M059J (cell line): ENCODE measurements at regions not wholly inside any gene's neighbourhood (a gene's known extent, or its start where the extent isn't known, plus 50 kb on each side); places are given as distances from the start of the nearest gene placed in this dataset.

Experiments
- DNase-seq: peaks from one replicate; pipeline ENCODE4 v3.0.0-alpha.2; 2012; ENCODE audit warnings: low read depth

DNA sequence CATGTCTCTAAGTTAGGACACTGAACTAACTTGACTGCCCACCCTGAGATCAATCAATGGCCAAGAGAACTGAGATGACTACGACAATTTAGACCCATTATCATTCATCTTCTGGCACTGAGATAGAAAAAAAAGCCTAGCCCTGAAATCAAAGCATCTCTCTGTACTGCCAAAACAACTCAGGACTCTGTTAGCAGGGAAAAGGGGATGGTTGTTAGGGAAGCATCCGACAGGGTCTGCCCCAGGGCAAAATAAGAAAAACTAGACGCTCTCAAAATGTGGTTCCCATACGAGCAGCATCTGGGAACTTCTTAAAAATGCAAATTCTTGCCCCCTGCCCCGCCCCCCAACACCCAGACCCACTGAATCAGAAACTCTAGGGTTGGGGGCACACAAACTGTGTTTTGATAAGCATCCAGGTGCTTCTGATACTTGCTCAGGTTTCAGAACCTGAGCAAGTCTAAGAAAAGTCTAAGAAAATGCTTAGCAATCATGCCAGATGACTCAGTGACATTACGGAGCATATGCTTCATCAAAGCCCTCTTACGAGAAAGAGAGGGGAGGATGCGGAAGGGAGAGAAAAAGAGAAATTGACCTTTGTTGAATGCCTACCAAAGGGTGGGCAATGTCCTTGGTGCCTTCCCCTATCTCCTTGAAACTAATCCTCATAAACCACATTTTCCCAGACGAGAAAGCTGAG lies 172.8 kb upstream of the HES1 start:
- DNase-seq, result peak; percentile 54

GRCh38 chr3:193963808-193964516 lies 172.0 kb upstream of the HES1 start:
- no peak for DNase-seq

DNA sequence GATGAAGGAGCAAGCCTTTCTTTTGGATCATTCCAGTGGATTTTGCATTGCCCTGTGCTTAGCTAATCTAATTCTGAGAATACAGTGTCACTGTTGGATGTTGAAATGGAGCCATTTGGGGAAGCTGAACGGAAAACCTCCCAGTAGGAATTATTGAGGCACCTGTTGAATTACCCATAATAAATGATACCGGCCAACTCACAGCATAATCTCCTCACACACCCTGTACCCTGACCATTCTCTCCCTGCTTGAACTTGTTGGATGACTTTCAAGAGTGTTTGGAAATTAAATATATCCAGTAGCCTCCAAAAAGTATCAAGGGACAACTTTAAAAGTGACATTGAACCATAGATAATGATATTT lies 171.4 kb upstream of the HES1 start:
- no peak for DNase-seq

- DNase-seq, result no peak
These were observed 167.5 kb upstream of the HES1 start for GRCh38 chr3:193968380-193968974.

DNA sequence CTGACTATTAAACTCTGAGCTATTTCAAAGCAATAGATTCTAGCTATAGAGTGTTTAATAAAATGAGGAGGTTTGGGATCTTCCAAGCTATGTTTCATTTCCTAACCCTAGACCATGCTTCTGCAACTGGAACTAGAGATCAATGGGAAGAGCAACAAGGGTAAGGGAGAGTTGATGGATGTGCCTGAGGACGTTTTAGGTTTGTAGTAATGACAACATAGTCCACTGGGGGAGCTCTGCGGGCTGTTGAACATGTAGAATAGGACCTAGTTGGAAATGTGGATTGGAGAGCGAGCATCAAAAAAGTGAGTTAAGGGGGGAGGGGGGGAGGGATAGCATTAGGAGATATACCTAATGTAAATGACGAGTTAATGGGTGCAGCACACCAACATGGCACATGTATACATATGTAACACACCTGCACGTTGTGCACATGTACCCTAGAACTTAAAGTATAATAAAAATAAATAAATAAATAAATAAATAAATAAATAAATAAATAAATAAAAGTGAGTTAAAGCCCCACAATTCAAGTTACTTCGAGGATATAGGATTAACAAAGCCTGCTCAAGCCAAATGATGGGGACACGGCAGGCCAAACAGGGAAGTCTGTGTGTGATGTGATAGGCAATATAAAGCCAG lies 165.7 kb upstream of the HES1 start:
- peak; percentile 60 for DNase-seq

GRCh38 chr3:193970773-193971206 lies 165.2 kb upstream of the HES1 start:
- DNase-seq, result peak; percentile 44

DNA sequence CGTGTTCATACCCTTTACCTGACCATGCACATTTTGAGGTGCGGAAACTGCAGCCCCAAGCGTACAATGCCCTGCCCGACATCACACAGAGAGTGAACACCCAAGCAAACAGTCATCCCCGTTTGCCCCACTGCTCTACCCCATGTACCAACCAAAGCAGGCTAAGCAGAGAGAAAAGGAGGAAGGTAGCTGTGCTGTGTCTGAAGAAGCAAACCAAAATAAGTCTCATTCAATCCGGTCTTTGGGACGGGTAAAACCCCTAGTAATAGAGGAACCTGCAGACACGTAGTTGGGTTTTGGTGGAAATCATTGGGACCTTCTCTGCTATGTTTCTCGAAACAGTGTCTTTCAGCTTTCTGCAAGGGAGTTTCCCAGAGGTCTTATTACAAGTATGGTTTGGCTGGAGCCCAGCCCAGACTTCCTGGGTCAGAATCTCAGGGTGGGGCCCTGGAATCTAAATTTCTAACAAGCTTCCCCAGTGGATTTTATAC lies 164.6 kb upstream of the HES1 start:
- DNase-seq, result peak; percentile 74

DNA sequence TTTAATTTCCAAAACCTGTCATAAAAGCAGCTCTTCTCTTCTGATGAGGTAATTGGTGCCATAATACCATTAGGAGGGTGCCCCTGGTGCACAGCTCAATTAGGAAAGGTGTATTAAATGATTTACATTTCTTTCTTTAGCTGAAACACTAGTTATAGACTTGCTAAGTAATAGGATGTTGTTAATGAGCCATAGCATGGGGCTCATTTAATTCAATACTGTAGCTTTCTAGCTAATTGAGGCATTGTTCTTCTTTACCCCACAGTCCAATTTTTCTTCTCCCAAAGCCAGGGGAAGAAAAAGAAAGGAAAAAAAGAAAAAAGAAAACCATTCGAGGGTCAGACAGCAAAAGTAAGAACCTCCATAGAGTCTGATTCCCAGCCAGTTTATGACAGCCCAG lies 164.0 kb upstream of the HES1 start:
- no peak for DNase-seq

- DNase-seq, result peak; percentile 76
These were observed 163.1 kb upstream of the HES1 start for GRCh38 chr3:193972832-193973231.

GRCh38 chr3:193974191-193974652 lies 161.7 kb upstream of the HES1 start:
- peak; percentile 89 for DNase-seq

DNA sequence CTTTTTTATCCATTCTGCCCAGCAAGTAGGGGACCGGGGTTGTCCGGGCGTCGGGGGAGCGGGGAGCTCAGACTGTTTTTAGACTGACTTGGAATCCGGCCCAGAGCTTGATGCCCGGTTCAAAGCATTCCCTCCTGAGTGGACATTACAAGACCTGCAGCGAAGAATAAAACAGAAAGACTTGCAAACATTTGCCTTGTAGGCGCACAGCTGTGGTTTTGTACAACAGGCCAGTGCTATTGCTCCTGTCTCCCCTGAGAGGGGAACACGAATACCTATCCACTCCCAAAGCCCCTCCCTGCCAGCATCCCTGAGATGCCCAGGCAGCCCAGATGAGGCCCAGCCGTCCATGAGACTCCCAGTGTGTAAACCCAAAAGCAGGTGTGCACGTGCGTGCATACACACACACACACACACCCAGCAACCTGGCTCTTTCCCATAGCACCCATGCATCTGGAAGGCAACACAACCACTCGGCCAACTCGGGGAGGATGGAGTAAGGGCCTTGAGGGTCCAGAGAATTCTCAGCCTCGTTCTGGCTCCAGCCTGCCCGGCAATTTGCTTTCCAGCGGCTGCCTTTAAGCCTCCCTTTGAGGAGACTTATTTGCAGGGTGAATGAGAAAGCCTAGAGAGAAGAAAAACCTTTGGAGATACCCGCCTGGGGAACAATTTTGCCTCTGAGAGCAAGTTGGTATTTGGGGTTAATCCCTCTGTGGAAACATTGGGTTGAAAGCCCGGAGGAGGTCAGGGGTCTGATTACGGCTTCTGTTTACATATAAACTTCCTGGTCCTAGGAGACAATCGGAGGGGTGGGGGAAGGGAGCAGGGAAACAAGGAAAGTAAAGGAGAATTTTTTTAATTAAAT lies 161.0 kb upstream of the HES1 start:
- peak; percentile 56 for DNase-seq

- DNase-seq, result no peak
These were observed 158.3 kb upstream of the HES1 start for GRCh38 chr3:193977622-193978021.

DNA sequence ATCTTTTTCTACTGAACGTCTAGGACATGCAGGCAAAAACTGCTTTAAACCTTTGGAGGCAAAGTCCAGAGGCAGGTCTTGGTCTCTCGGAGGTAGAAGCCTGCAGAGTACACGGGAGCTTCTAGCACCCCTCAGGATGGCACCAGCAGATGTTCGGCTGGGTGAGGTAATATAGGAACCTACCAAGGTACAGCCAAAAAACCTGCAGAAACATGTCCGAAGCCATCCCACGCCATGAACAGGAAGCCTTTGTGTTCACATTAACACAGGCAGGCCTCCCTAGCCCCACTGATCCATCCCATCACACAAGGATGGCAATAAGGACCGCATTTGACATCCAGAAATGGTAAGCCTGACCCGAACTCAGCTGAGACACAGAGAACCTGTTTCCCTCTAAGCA lies 157.9 kb upstream of the HES1 start:
- no peak for DNase-seq

DNA sequence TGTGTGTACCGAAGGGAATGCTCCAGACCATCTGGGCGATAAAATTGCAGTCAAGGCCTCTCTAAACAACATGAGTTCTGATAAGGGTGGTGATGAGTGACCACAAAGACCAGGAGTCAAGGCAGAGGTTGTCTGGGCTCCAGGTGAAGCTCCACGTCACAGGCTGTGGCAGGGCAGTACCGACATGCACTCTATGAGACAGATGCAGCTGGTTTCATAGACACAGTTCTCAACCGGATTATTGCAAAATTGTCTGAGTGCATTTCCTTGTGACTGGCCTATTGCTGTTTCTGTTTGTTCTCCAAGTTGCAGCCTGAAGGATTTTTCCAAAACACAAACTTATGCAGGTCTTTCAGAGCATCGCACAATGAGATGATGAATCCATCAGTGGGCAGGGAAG lies 157.5 kb upstream of the HES1 start:
- DNase-seq, result no peak

DNA sequence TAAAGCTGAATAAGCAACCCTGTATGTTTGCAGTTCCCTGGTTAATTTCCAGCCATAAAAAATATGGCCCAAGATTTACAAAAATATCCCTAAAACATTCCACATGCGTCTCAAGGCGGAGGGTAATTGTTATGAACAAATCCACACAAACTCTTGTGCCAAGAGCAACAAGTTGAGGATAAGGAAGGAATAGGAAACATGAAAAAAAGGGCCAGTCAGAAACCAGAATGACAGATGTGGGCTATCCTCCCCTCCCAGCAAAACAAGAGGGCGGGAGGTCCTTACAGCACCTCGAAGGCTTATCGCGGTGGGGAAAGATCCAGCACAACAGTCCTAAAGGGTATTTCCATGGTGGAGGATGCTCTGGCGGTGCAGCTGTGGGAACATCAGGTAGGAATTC lies 155.6 kb upstream of the HES1 start:
- DNase-seq, result no peak

DNA sequence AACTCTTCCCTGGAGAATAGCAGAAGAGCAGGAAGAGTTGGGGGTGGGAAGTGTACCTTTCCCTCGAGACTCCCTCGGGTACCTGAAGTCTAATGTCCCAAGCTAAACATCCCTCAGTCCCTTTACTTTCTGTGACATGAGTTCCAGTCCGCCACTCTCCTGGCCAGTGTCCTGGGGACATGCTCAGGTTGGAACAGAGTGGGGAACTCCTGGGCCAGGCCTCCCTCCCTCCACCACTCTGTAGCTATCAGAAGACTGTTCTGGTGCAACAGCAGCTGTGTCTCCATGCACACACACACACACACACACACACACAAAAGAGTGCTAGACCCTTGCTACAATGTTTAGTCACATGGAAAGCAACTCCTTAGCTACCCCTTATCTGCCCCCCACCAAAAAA lies 155.0 kb upstream of the HES1 start:
- no peak for DNase-seq

GRCh38 chr3:193981504-193981903 lies 154.4 kb upstream of the HES1 start:
- no peak for DNase-seq

DNA sequence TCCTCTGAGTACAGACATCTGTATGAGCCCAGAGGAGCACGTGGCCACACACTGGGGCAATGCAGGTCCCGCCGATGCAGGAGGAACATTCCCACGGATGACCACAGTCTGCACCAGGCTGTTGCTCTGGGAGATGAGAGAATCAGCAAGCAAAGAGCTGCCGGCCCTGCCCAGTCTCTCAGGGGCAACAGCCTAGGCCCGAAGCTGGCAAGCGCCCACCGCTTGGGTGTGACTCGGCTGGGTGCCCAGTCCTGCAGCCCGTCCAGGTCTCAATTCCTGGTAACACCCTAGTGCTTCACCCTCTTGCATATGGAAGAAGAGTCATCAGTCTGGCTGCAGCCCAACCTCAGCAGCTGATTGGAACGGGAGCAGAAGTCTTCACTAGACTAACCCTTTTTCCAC lies 153.7 kb upstream of the HES1 start:
- peak; percentile 53 for DNase-seq

- DNase-seq, result no peak
These were observed 151.8 kb upstream of the HES1 start for GRCh38 chr3:193983846-193984818.

GRCh38 chr3:193984876-193985275 lies 151.1 kb upstream of the HES1 start:
- DNase-seq, result no peak
